GM13976 (cell line): ENCODE measurements at regions not wholly inside any gene's neighbourhood (a gene's known extent, or its start where the extent isn't known, plus 50 kb on each side); places are given as distances from the start of the nearest gene placed in this dataset.

Experiments
- DNase-seq: peaks from one replicate; pipeline ENCODE4 v3.0.0; 2012; ENCODE audit warnings: low spot score
- CTCF ChIP-seq: IDR thresholded peaks from 2 replicates; pipeline ENCODE4 v1.5.1; 2012; ENCODE audit warnings: borderline replicate concordance, mild to moderate bottlenecking; ENCODE audit not compliant: insufficient read depth; ENCODE audit errors: extremely low read depth, missing control alignments, control extremely low read depth
- in situ Hi-C: fragments of 300-500 bp; cut with MboI; formaldehyde crosslinking; loops from one replicate; pipeline ENCODE4 v1.12.0; 2022; ENCODE audit warnings: low sequenced_read_pairs, mixed read lengths, inconsistent platforms; ENCODE audit not compliant: unreplicated experiment

DNA sequence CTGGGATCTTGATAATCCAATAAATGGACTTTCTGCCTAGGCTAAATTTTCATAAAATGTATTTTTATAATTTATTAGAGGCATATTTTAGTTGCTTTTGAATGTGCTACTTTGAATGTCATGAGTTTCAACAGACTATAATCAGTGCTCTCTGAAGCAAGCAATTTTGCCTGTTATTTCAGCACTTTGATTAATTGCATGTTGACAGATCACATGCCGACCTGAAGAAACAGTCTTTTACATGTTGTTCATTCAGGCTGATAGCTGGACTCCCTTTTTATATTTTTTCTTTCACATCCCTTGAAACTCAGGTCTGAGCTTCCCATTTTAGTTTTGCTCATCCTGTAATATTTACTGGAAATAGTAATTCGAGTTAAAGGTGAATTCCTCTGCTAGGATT lies 341.0 kb downstream of the NAP1L3 start:
- no peak for TF ChIP-seq CTCF
- DNase-seq: no peak
- in situ Hi-C loops: no loop called here

- no peak for TF ChIP-seq CTCF
- no peak for DNase-seq
- in situ Hi-C loops: no loop called here
Measured at GRCh38 chrX:93322110-93322509, 351.3 kb downstream of the NAP1L3 start.

- no peak for TF ChIP-seq CTCF
- no peak for DNase-seq
- in situ Hi-C loops: no loop called here
Measured at GRCh38 chrX:93319609-93320008, 353.8 kb downstream of the NAP1L3 start.
